ENCODE measurements at regions not wholly inside any gene's neighbourhood (a gene's known extent, or its start where the extent isn't known, plus 50 kb on each side); places are given as distances from the start of the nearest gene placed in this dataset.

GRCh38 chr14:49228552-49228951, 357.6 kb downstream of the RPS29 start:
- TF ChIP-seq CTCF (IDR thresholded peaks at IDR 0.05) = no peak
- TF ChIP-seq EZH2 (IDR thresholded peaks at IDR 0.05; ENCODE audit: borderline replicate concordance, insufficient read depth, low read depth, low read length, poor library complexity, severe bottlenecking) = no peak
